Chondrocyte (in vitro differentiated cells): ENCODE measurements at regions not wholly inside any gene's neighbourhood (a gene's known extent, or its start where the extent isn't known, plus 50 kb on each side); places are given as distances from the start of the nearest gene placed in this dataset.
"Not testable (repeated sequence)": the region's sequence is repeated elsewhere in the genome, so short reads cannot be mapped to it uniquely, and the experiment has no call there.

ENCODE experiments used
- DNase-seq: peaks from one replicate; pipeline ENCODE4 v3.0.0; 2021; ENCODE audit warnings: mixed read lengths, low spot score
- H3K27ac Mint-ChIP-seq: one replicate; pipeline ENCODE4 v1.8.0; 2021; ENCODE audit warnings: mild to moderate bottlenecking, moderate library complexity, mixed read lengths; ENCODE audit not compliant: unreplicated experiment
- H3K27me3 Mint-ChIP-seq: 2 replicates; pipeline ENCODE4 v1.8.0; 2021; ENCODE audit warnings: low read depth, mixed read lengths
- H3K36me3 Mint-ChIP-seq: 2 replicates; pipeline ENCODE4 v1.8.0; 2021; ENCODE audit warnings: low read depth, mixed read lengths
- H3K4me1 Mint-ChIP-seq: 2 replicates; pipeline ENCODE4 v1.8.0; 2021; ENCODE audit warnings: low read depth, mild to moderate bottlenecking, mixed read lengths
- H3K4me3 Mint-ChIP-seq: one replicate; pipeline ENCODE4 v1.8.0; 2021; ENCODE audit warnings: mild to moderate bottlenecking, moderate library complexity, mixed read lengths; ENCODE audit not compliant: unreplicated experiment
- H3K9me3 Mint-ChIP-seq: 2 replicates; pipeline ENCODE4 v1.8.0; 2021; ENCODE audit warnings: low read depth, mixed read lengths
- TF ChIP-seq, protein P1 (sequence below): fragments of 200-600 bp; sonication (generic); IDR thresholded peaks from 2 replicates; pipeline ENCODE4 v1.5.0; 2021; ENCODE audit warnings: antibody characterized with exemption, mild to moderate bottlenecking, moderate library complexity

- Mint-ChIP-seq H3K4me1 (peaks cover 47% of the 10 kb centered on the region), H3K27ac (no peak overlapping the region), H3K36me3 (peaks cover 2% of the 10 kb centered on the region), H3K9me3 (no peaks in the 10 kb centered on the region), H3K4me3 (no peak overlapping the region), H3K27me3 (no peaks in the 10 kb centered on the region)
- TF ChIP-seq, protein P1, sequence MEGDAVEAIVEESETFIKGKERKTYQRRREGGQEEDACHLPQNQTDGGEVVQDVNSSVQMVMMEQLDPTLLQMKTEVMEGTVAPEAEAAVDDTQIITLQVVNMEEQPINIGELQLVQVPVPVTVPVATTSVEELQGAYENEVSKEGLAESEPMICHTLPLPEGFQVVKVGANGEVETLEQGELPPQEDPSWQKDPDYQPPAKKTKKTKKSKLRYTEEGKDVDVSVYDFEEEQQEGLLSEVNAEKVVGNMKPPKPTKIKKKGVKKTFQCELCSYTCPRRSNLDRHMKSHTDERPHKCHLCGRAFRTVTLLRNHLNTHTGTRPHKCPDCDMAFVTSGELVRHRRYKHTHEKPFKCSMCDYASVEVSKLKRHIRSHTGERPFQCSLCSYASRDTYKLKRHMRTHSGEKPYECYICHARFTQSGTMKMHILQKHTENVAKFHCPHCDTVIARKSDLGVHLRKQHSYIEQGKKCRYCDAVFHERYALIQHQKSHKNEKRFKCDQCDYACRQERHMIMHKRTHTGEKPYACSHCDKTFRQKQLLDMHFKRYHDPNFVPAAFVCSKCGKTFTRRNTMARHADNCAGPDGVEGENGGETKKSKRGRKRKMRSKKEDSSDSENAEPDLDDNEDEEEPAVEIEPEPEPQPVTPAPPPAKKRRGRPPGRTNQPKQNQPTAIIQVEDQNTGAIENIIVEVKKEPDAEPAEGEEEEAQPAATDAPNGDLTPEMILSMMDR: no peak
- no peak for DNase-seq
Observed at GRCh38 chr14:100427166-100427565, 104.0 kb downstream of the SLC25A47 start.

- H3K27ac Mint-ChIP-seq: peak overlapping the region; percentile 86
- H3K4me3 Mint-ChIP-seq: no peak overlapping the region
- peaks cover 2% of the 10 kb centered on the region for H3K36me3 Mint-ChIP-seq
- DNase-seq: no peak
- TF ChIP-seq, protein P1: no peak
- H3K27me3 Mint-ChIP-seq: no peaks in the 10 kb centered on the region
- no peaks in the 10 kb centered on the region for H3K9me3 Mint-ChIP-seq
- H3K4me1 Mint-ChIP-seq: peaks cover 31% of the 10 kb centered on the region
Observed at GRCh38 chr14:100428727-100429126, 105.6 kb downstream of the SLC25A47 start.

DNA sequence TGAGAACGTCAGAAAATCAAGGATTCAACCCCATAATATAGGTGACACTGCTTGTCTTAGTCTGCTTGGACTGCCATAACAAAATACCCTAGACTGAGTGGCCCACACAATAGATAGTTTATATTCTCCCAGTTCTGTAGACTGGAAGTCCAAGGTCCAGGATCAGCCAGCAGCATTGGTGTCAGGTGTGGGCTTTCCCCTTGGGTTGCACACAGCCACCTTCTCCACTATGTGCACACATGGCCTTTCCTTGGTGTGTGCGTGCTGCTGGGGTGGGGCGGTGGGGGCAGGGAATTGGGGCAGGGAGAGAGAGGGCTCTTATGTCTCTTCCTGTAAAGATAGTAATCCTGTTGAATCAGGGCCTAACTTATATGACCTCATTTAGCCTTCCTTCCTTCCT, 106.4 kb downstream of the SLC25A47 start:
- TF ChIP-seq, protein P1: no peak
- Mint-ChIP-seq H3K27me3 (no peaks in the 10 kb centered on the region), H3K27ac (no peak overlapping the region), H3K9me3 (no peaks in the 10 kb centered on the region), H3K4me3 (no peak overlapping the region), H3K36me3 (peaks cover 2% of the 10 kb centered on the region), H3K4me1 (peaks cover 30% of the 10 kb centered on the region)
- no peak for DNase-seq

DNA sequence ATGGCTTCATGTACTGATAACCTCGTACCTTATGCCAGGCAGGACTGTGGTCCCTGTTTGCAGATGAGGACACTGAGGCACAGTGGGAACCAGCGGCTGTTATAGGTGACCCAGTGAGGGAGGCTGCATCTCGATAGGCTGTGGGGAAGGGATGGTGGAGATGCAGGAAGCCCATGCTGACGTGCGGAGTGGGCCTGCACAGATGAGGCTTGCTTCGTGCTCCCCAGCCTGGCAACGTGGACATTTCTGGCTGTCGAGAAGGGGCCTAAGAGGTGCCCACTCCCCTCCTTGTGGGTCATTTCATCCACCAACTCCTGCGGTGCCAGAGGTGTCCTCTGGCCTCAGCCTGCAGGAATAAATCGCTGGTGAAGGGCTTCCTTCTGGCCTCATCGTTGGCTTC, 107.4 kb downstream of the SLC25A47 start:
- TF ChIP-seq, protein P1: no peak
- H3K27me3 Mint-ChIP-seq: no peaks in the 10 kb centered on the region
- peaks cover 2% of the 10 kb centered on the region for H3K36me3 Mint-ChIP-seq
- H3K9me3 Mint-ChIP-seq: no peaks in the 10 kb centered on the region
- no peak for DNase-seq
- H3K4me3 Mint-ChIP-seq: no peak overlapping the region
- no peak overlapping the region for H3K27ac Mint-ChIP-seq
- H3K4me1 Mint-ChIP-seq: peaks cover 29% of the 10 kb centered on the region

- H3K4me1 Mint-ChIP-seq: peaks cover 36% of the 10 kb centered on the region
- not testable (repeated sequence) for H3K4me3 Mint-ChIP-seq, H3K9me3 Mint-ChIP-seq, H3K27me3 Mint-ChIP-seq, DNase-seq, H3K36me3 Mint-ChIP-seq, H3K27ac Mint-ChIP-seq
Observed at GRCh38 chr14:100431461-100431860, 108.3 kb downstream of the SLC25A47 start.

GRCh38 chr14:100432652-100433427, 109.7 kb downstream of the SLC25A47 start:
- Mint-ChIP-seq H3K9me3 (no peaks in the 10 kb centered on the region), H3K36me3 (peaks cover 2% of the 10 kb centered on the region), H3K4me3 (no peak overlapping the region), H3K27ac (no peak overlapping the region), H3K4me1 (peaks cover 34% of the 10 kb centered on the region), H3K27me3 (no peaks in the 10 kb centered on the region)
- DNase-seq: no peak
- TF ChIP-seq, protein P1: no peak
